Ascending aorta (tissue), 2 donors: ENCODE measurements at regions not wholly inside any gene's neighbourhood (a gene's known extent, or its start where the extent isn't known, plus 50 kb on each side); places are given as distances from the start of the nearest gene placed in this dataset.

Experiments
- DNase-seq, 2 donors: peaks; one replicate each; pipeline ENCODE4 v3.0.0-alpha.2; 2019; ENCODE audit warnings: low spot score in 2 of 2
- H3K27ac ChIP-seq, 2 donors: fragments of 200-600 bp; sonication (generic); one replicate each; pipeline ENCODE4 v1.5.1; 2016 to 2017; ENCODE audit warnings: mild to moderate bottlenecking in 1 of 2
- H3K27me3 ChIP-seq: fragments of 200-600 bp; sonication (generic); one replicate; pipeline ENCODE4 v1.5.1; 2017
- H3K36me3 ChIP-seq, 2 donors: fragments of 200-600 bp; sonication (generic); one replicate each; pipeline ENCODE4 v1.5.1; 2016
- H3K4me1 ChIP-seq, 2 donors: fragments of 200-600 bp; sonication (generic); one replicate each; pipeline ENCODE4 v1.5.1; 2016 to 2017; ENCODE audit warnings: mild to moderate bottlenecking in 1 of 2
- H3K4me3 ChIP-seq, 2 donors: fragments of 200-600 bp; sonication (generic); one replicate each; pipeline ENCODE4 v1.5.1; 2016 to 2017; ENCODE audit warnings: mild to moderate bottlenecking in 1 of 2
- H3K9me3 ChIP-seq, 2 donors: fragments of 200-600 bp; sonication (generic); one replicate each; pipeline ENCODE4 v1.5.1; 2016
- intact Hi-C: fragments of 100-400 bp; cut with DNase I; formaldehyde crosslinking; loops from one replicate; pipeline ENCODE4 v1.15.1; 2023
- TF ChIP-seq, protein P1 (sequence below), 3 experiments: fragments of 200-600 bp in 2 of 3; fragments of 450-650 bp in 1 of 3; sonication (generic) in 2 of 3; IDR thresholded peaks; one replicate each; pipeline ENCODE4 v1.5.1; 2016 to 2019; ENCODE audit warnings: antibody characterized with exemption in 3 of 3, mild to moderate bottlenecking in 1 of 3, moderate library complexity in 1 of 3

DNA sequence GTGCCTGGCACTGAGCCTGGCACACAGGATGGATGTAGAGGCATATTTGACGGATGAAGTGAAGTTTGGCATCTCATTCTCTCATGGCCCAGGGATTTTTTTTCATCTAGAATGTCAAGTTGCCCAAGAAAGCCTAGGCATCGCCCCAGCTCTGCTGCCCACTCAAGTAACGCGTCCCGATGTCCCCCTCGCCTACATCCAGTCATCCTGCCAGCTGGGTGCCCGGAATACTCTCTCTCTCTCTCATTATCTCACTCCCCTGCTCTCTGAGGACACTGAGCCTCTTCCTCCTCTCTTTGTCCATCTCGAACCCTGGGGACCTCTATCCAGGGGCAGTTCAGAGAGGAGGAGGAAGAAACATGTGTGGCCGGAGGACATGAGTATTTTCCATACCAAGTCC is 142.3 kb upstream of the ZC3H12A start:
- Histone ChIP-seq H3K27ac (no peak overlapping the region), H3K27me3 (no peaks in the 10 kb centered on the region), H3K4me1 (no peaks in the 10 kb centered on the region), H3K4me3 (no peak overlapping the region), H3K36me3 (no peaks in the 10 kb centered on the region), H3K9me3 (no peaks in the 10 kb centered on the region)
- DNase-seq = no peak
- intact Hi-C loops = no loop called here
- TF ChIP-seq, protein P1, sequence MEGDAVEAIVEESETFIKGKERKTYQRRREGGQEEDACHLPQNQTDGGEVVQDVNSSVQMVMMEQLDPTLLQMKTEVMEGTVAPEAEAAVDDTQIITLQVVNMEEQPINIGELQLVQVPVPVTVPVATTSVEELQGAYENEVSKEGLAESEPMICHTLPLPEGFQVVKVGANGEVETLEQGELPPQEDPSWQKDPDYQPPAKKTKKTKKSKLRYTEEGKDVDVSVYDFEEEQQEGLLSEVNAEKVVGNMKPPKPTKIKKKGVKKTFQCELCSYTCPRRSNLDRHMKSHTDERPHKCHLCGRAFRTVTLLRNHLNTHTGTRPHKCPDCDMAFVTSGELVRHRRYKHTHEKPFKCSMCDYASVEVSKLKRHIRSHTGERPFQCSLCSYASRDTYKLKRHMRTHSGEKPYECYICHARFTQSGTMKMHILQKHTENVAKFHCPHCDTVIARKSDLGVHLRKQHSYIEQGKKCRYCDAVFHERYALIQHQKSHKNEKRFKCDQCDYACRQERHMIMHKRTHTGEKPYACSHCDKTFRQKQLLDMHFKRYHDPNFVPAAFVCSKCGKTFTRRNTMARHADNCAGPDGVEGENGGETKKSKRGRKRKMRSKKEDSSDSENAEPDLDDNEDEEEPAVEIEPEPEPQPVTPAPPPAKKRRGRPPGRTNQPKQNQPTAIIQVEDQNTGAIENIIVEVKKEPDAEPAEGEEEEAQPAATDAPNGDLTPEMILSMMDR (IDR thresholded peaks at IDR 0.05) = no peak

DNA sequence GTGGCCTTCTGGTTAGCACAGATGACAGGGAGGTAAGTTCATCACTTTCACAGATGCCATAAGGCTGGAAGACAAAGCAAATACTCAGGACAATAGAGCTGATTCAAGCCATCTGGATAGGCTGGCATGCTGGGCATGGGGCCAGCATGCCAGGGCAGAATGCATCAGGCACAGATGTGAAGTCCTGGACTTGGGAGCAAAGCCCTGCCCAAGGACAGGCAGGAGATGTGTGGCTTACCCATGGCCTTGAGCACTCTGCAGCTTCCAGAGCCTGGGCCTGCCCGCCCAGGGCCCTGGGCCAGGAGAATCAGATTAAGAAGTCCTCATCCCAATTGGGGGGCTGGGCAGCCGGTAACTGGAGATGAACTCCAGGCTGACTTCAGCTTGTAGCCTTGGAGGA is 135.7 kb upstream of the ZC3H12A start:
- TF ChIP-seq, protein P1 (IDR thresholded peaks at IDR 0.05) = no peak
- no peaks in the 10 kb centered on the region for H3K27me3 ChIP-seq
- DNase-seq = no peak
- intact Hi-C loops = no loop called here
- no peak overlapping the region for H3K4me3 ChIP-seq
- no peaks in the 10 kb centered on the region for H3K36me3 ChIP-seq
- H3K4me1 ChIP-seq = no peaks in the 10 kb centered on the region
- H3K27ac ChIP-seq = no peak overlapping the region
- H3K9me3 ChIP-seq = no peaks in the 10 kb centered on the region

DNA sequence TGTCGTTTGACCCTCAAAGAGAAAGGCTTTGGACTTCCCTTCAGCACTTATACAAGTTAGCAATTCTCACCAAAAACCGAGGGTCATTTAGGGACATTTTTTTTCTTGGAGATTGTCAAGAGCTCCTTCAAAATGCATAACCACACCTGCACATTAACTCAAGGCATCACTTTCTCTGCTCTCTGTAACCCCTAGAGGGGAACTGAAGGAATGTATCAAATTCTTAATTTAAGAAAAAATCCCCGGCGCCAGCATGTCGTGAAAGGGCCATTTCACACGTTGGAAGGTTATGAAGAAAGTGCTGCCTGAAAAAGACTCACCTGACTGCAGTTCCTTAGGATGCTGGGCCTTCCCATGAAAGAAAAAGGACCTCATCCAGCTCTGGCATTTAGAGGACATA is 131.6 kb upstream of the ZC3H12A start:
- no peaks in the 10 kb centered on the region for H3K9me3 ChIP-seq

DNA sequence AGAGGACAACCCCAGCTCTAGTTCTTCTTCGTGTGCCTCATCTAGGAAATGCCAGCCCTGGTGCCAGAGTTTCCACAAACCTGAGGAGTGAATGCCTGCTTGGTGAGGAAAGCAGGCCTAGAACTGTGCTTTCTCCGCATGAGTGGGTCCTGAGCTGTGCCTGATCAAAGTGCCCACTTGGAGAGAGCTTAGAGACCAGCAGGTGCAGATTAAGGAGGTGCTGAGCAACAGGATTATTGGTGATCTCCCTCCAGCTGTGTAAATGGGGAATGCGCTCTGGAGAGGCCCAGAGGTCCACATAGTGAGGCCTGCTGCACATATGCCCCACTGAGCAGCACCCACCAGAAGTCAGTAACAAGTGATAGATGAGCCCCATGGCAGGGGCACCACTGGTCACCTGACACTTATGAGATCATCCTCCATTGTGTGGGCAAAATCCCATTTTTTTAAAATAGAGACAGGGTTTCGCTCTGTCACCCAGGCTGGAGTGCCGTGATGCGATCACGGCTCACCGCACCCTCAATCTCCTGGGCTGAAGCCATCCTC is 127.2 kb upstream of the ZC3H12A start:
- TF ChIP-seq, protein P1 (IDR thresholded peaks at IDR 0.05) = no peak
- H3K9me3 ChIP-seq = no peaks in the 10 kb centered on the region
- H3K27me3 ChIP-seq = no peaks in the 10 kb centered on the region
- intact Hi-C loops = no loop called here
- no peak for DNase-seq
- H3K36me3 ChIP-seq = no peaks in the 10 kb centered on the region
- H3K4me3 ChIP-seq = no peak overlapping the region
- no peaks in the 10 kb centered on the region for H3K4me1 ChIP-seq
- H3K27ac ChIP-seq = no peak overlapping the region

More for the DNA sequence above, 131.6 kb upstream of the ZC3H12A start:
- H3K36me3 ChIP-seq = no peaks in the 10 kb centered on the region
- H3K27ac ChIP-seq = no peak overlapping the region
- DNase-seq = no peak
- TF ChIP-seq, protein P1 (IDR thresholded peaks at IDR 0.05) = no peak
- H3K4me1 ChIP-seq = no peaks in the 10 kb centered on the region
- H3K4me3 ChIP-seq = no peak overlapping the region
- H3K27me3 ChIP-seq = no peaks in the 10 kb centered on the region
- intact Hi-C loops = no loop called here

DNA sequence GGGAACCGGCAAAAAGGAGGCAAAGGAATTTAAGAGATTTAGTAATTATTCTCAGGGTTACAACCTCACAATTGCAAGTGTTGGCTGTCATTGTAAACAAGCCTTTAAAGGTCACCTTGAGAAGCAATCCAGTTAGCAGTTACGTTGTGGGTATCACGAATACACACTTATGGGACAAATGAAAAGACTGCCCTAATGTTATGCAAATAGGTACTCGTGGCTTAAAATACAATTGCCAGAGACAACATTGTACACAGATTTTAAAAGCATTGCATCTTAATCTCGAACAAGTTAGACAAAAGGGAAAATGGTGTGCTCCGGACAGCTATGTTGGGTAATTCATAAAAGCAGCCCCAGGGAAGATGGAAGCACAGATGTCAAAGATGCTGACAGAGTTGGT is 120.5 kb upstream of the ZC3H12A start:
- no peaks in the 10 kb centered on the region for H3K27me3 ChIP-seq
- H3K27ac ChIP-seq = no peak overlapping the region
- no peaks in the 10 kb centered on the region for H3K9me3 ChIP-seq
- DNase-seq = no peak
- no peaks in the 10 kb centered on the region for H3K4me1 ChIP-seq
- intact Hi-C loops = no loop called here
- TF ChIP-seq, protein P1 (IDR thresholded peaks at IDR 0.05) = no peak
- H3K36me3 ChIP-seq = no peaks in the 10 kb centered on the region
- H3K4me3 ChIP-seq = no peak overlapping the region
